K562 (cell line): ENCODE measurements at regions not wholly inside any gene's neighbourhood (a gene's known extent, or its start where the extent isn't known, plus 50 kb on each side); places are given as distances from the start of the nearest gene placed in this dataset.

Experiments
- KDM5B ChIP-seq: fragments of 200-600 bp; sonication (generic); IDR thresholded peaks from 2 replicates; pipeline ENCODE4 v1.6.1; 2012; ENCODE audit warnings: low read depth, mild to moderate bottlenecking, moderate library complexity, low read length, control low read depth, inconsistent platforms; ENCODE audit not compliant: insufficient replicate concordance
- LARP7 ChIP-seq: fragments of 450-650 bp; IDR thresholded peaks from 2 replicates; pipeline ENCODE4 v1.6.1; 2016
- NUFIP1 ChIP-seq: fragments of 450-650 bp; IDR thresholded peaks from 2 replicates; pipeline ENCODE4 v1.6.1; 2018; ENCODE audit not compliant: partially characterized antibody
- POLR2AphosphoS5 ChIP-seq: IDR thresholded peaks from 2 replicates; pipeline ENCODE4 v1.6.1; 2011; ENCODE audit warnings: mild to moderate bottlenecking, low read depth, low read length, moderate library complexity; ENCODE audit not compliant: control insufficient read depth, insufficient read depth
- RFX1 ChIP-seq: fragments of 450-650 bp; IDR thresholded peaks from 2 replicates; pipeline ENCODE4 v1.6.1; 2016; ENCODE audit warnings: mild to moderate bottlenecking, moderate library complexity
- SMAD2 ChIP-seq: fragments of 150-350 bp; IDR thresholded peaks from 2 replicates; pipeline ENCODE4 v1.6.1; 2014; ENCODE audit warnings: low read depth, mild to moderate bottlenecking, low read length
- TFAM ChIP-seq: fragments of 250-450 bp; sonication (Bioruptor Pico); conservative IDR thresholded peaks from 2 replicates; pipeline ENCODE4 v1.5.0; 2021; ENCODE audit warnings: mild to moderate bottlenecking, moderate library complexity
- TF ChIP-seq, protein P1 (sequence below): sonication (generic); formaldehyde crosslinking; IDR thresholded peaks from 2 replicates; pipeline ENCODE4 v1.8.1; 2023; ENCODE audit warnings: mild to moderate bottlenecking, missing genetic modification reagents
- TF ChIP-seq, protein P2 (sequence below): sonication (generic); formaldehyde crosslinking; IDR thresholded peaks from 2 replicates; pipeline ENCODE4 v1.8.1; 2023; ENCODE audit warnings: mild to moderate bottlenecking, missing genetic modification reagents, moderate library complexity
- TF ChIP-seq, protein P3 (sequence below): fragments of 200-400 bp; formaldehyde crosslinking; IDR thresholded peaks from 2 replicates; pipeline ENCODE4 v1.6.1; 2017; ENCODE audit warnings: mild to moderate bottlenecking, low read depth, low read length, moderate library complexity
- TF ChIP-seq, protein P4 (sequence below): fragments of 450-650 bp; IDR thresholded peaks from 2 replicates; pipeline ENCODE4 v1.6.1; 2016; ENCODE audit warnings: borderline replicate concordance
- TF ChIP-seq, protein P5 (sequence below): IDR thresholded peaks from 2 replicates; pipeline ENCODE4 v1.6.1; 2012; ENCODE audit warnings: low read depth, low read length, improper control_type of control experiment, borderline replicate concordance
- TF ChIP-seq, protein P6 (sequence below): fragments of 450-650 bp; IDR thresholded peaks from 2 replicates; pipeline ENCODE4 v1.6.1; 2017; ENCODE audit warnings: antibody characterized with exemption, mild to moderate bottlenecking

DNA sequence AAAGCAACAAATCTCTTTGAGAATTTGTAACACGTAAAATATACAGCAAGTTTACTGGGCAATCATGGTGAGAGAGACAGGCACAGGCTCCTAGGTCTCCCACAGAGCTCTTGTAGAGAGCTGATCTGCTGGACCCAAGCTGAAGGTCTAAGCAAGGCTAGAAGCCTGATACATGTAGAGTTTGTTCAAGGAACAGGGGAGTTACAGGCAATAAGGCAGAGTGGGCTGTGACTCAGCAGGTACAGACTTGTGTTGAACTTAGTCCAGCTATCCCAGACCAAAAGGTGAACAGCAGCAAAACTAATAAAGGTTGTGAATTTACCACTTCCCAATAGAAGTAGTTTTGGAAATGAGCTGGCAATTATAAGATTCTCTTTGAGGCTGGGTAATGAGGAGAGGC is 273.6 kb downstream of the GRIN2B start:
- TF ChIP-seq, protein P1, sequence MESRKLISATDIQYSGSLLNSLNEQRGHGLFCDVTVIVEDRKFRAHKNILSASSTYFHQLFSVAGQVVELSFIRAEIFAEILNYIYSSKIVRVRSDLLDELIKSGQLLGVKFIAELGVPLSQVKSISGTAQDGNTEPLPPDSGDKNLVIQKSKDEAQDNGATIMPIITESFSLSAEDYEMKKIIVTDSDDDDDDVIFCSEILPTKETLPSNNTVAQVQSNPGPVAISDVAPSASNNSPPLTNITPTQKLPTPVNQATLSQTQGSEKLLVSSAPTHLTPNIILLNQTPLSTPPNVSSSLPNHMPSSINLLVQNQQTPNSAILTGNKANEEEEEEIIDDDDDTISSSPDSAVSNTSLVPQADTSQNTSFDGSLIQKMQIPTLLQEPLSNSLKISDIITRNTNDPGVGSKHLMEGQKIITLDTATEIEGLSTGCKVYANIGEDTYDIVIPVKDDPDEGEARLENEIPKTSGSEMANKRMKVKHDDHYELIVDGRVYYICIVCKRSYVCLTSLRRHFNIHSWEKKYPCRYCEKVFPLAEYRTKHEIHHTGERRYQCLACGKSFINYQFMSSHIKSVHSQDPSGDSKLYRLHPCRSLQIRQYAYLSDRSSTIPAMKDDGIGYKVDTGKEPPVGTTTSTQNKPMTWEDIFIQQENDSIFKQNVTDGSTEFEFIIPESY (CRISPR knock-in tag): no peak
- TF ChIP-seq, protein P2, sequence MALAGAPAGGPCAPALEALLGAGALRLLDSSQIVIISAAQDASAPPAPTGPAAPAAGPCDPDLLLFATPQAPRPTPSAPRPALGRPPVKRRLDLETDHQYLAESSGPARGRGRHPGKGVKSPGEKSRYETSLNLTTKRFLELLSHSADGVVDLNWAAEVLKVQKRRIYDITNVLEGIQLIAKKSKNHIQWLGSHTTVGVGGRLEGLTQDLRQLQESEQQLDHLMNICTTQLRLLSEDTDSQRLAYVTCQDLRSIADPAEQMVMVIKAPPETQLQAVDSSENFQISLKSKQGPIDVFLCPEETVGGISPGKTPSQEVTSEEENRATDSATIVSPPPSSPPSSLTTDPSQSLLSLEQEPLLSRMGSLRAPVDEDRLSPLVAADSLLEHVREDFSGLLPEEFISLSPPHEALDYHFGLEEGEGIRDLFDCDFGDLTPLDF (CRISPR knock-in tag): no peak
- TF ChIP-seq, protein P3, sequence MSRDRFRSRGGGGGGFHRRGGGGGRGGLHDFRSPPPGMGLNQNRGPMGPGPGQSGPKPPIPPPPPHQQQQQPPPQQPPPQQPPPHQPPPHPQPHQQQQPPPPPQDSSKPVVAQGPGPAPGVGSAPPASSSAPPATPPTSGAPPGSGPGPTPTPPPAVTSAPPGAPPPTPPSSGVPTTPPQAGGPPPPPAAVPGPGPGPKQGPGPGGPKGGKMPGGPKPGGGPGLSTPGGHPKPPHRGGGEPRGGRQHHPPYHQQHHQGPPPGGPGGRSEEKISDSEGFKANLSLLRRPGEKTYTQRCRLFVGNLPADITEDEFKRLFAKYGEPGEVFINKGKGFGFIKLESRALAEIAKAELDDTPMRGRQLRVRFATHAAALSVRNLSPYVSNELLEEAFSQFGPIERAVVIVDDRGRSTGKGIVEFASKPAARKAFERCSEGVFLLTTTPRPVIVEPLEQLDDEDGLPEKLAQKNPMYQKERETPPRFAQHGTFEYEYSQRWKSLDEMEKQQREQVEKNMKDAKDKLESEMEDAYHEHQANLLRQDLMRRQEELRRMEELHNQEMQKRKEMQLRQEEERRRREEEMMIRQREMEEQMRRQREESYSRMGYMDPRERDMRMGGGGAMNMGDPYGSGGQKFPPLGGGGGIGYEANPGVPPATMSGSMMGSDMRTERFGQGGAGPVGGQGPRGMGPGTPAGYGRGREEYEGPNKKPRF: no peak
- TF ChIP-seq NUFIP1 (no peak), LARP7 (no peak), TFAM (CRISPR knock-in tag) (no peak), POLR2AphosphoS5 (no peak), KDM5B (no peak), SMAD2 (no peak), RFX1 (no peak)
- TF ChIP-seq, protein P4, sequence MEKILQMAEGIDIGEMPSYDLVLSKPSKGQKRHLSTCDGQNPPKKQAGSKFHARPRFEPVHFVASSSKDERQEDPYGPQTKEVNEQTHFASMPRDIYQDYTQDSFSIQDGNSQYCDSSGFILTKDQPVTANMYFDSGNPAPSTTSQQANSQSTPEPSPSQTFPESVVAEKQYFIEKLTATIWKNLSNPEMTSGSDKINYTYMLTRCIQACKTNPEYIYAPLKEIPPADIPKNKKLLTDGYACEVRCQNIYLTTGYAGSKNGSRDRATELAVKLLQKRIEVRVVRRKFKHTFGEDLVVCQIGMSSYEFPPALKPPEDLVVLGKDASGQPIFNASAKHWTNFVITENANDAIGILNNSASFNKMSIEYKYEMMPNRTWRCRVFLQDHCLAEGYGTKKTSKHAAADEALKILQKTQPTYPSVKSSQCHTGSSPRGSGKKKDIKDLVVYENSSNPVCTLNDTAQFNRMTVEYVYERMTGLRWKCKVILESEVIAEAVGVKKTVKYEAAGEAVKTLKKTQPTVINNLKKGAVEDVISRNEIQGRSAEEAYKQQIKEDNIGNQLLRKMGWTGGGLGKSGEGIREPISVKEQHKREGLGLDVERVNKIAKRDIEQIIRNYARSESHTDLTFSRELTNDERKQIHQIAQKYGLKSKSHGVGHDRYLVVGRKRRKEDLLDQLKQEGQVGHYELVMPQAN: no peak
- TF ChIP-seq, protein P5, sequence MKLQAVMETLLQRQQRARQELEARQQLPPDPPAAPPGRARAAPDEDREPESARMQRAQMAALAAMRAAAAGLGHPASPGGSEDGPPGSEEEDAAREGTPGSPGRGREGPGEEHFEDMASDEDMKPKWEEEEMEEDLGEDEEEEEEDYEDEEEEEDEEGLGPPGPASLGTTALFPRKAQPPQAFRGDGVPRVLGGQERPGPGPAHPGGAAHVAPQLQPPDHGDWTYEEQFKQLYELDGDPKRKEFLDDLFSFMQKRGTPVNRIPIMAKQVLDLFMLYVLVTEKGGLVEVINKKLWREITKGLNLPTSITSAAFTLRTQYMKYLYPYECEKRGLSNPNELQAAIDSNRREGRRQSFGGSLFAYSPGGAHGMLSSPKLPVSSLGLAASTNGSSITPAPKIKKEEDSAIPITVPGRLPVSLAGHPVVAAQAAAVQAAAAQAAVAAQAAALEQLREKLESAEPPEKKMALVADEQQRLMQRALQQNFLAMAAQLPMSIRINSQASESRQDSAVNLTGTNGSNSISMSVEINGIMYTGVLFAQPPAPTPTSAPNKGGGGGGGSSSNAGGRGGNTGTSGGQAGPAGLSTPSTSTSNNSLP: no peak
- TF ChIP-seq, protein P6, sequence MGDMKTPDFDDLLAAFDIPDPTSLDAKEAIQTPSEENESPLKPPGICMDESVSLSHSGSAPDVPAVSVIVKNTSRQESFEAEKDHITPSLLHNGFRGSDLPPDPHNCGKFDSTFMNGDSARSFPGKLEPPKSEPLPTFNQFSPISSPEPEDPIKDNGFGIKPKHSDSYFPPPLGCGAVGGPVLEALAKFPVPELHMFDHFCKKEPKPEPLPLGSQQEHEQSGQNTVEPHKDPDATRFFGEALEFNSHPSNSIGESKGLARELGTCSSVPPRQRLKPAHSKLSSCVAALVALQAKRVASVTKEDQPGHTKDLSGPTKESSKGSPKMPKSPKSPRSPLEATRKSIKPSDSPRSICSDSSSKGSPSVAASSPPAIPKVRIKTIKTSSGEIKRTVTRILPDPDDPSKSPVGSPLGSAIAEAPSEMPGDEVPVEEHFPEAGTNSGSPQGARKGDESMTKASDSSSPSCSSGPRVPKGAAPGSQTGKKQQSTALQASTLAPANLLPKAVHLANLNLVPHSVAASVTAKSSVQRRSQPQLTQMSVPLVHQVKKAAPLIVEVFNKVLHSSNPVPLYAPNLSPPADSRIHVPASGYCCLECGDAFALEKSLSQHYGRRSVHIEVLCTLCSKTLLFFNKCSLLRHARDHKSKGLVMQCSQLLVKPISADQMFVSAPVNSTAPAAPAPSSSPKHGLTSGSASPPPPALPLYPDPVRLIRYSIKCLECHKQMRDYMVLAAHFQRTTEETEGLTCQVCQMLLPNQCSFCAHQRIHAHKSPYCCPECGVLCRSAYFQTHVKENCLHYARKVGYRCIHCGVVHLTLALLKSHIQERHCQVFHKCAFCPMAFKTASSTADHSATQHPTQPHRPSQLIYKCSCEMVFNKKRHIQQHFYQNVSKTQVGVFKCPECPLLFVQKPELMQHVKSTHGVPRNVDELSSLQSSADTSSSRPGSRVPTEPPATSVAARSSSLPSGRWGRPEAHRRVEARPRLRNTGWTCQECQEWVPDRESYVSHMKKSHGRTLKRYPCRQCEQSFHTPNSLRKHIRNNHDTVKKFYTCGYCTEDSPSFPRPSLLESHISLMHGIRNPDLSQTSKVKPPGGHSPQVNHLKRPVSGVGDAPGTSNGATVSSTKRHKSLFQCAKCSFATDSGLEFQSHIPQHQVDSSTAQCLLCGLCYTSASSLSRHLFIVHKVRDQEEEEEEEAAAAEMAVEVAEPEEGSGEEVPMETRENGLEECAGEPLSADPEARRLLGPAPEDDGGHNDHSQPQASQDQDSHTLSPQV: no peak
